Colonic mucosa (tissue), 4 donors: ENCODE measurements at regions not wholly inside any gene's neighbourhood (a gene's known extent, or its start where the extent isn't known, plus 50 kb on each side); places are given as distances from the start of the nearest gene placed in this dataset.

Source experiments
- DNase-seq: peaks from one replicate; pipeline ENCODE4 v3.0.0-alpha.2; 2020
- H3K27ac ChIP-seq: fragments of 200-600 bp; one replicate; pipeline ENCODE4 v1.8.0; 2021
- H3K27me3 ChIP-seq: fragments of 200-600 bp; one replicate; pipeline ENCODE4 v1.8.0; 2021
- H3K36me3 ChIP-seq: fragments of 200-600 bp; one replicate; pipeline ENCODE4 v1.8.0; 2021
- H3K4me1 ChIP-seq: fragments of 200-600 bp; one replicate; pipeline ENCODE4 v1.8.0; 2021; ENCODE audit warnings: mild to moderate bottlenecking
- H3K4me3 ChIP-seq: fragments of 200-600 bp; one replicate; pipeline ENCODE4 v1.8.0; 2021
- H3K9ac ChIP-seq, 2 donors: one replicate each; pipeline ENCODE4 v1.7.0; 2013; ENCODE audit warnings: control low read depth in 2 of 2, low read depth in 2 of 2, low read length in 2 of 2
- H3K9me3 ChIP-seq: fragments of 200-600 bp; one replicate; pipeline ENCODE4 v1.8.0; 2021
- CTCF ChIP-seq: fragments of 200-600 bp; IDR thresholded peaks from one replicate; pipeline ENCODE4 v1.8.0; 2022; ENCODE audit warnings: antibody characterized with exemption, mild to moderate bottlenecking
- intact Hi-C: fragments of 100-400 bp; cut with DNase I; formaldehyde crosslinking; loops from one replicate; pipeline ENCODE4 v1.14.1; 2022
- donor health status: healthy.
- donor health status: DM: no; HTN: no; CAD: no.
- donor health status: DM: no; HTN: no; CAD: no.

GRCh38 chr11:37572491-37573171 is 974.6 kb upstream of the RAG2 start:
- TF ChIP-seq CTCF = no peak
- Histone ChIP-seq H3K9ac (no peak overlapping the region), H3K36me3 (no peaks in the 10 kb centered on the region), H3K4me3 (no peak overlapping the region), H3K27ac (no peak overlapping the region), H3K4me1 (no peaks in the 10 kb centered on the region), H3K27me3 (no peaks in the 10 kb centered on the region), H3K9me3 (no peaks in the 10 kb centered on the region)
- intact Hi-C loops = no loop called here
- no peak for DNase-seq

GRCh38 chr11:37571246-37571645 is 973.2 kb upstream of the RAG2 start:
- Histone ChIP-seq H3K36me3 (no peaks in the 10 kb centered on the region), H3K27ac (no peak overlapping the region), H3K9me3 (no peaks in the 10 kb centered on the region), H3K4me3 (no peak overlapping the region), H3K4me1 (no peaks in the 10 kb centered on the region), H3K27me3 (no peaks in the 10 kb centered on the region), H3K9ac (no peak overlapping the region)
- TF ChIP-seq CTCF = no peak
- intact Hi-C loops = no loop called here
- DNase-seq = no peak

DNA sequence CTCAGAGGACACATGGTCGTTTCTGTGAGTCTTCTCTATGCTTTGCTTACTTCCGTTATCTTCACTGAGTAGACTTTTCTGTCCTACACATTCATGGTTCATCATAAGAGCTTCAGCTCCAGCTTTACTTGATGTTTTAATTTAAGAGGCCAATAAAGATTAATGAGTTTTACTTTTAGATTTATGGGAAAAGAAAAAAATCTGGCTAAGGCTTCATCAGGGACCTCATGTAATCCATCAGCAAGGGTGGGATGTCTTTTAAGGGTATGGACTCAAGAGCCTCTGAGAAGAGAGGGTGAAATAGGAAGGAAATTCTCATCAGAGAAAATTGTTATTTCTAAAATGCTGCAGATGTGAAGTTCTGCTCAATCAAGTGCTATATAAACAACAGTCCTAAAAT is 963.0 kb upstream of the RAG2 start:
- no peak for TF ChIP-seq CTCF

DNA sequence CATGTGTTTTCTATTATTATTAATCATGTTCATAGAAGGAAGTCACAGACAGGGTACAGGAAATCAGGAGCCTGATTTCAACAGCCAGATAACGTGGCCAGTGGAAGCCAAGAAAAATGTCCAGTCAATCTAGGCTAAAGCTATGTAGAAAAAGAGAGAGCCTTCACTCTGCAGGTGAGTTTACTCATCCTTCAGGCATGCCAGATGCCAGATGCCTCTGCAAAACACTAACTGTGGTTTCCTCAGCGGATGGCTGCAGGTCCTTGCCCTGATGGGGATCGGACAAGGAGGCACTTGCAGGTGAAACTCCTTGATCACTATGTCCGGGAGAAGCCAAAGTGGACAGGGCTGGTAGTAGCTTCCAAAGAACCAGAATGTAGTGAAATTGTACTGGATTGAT is 962.3 kb upstream of the RAG2 start:
- intact Hi-C loops = no loop called here
- Histone ChIP-seq H3K4me3 (no peak overlapping the region), H3K27ac (no peak overlapping the region), H3K27me3 (no peaks in the 10 kb centered on the region), H3K36me3 (no peaks in the 10 kb centered on the region), H3K4me1 (no peaks in the 10 kb centered on the region), H3K9ac (no peak overlapping the region), H3K9me3 (no peaks in the 10 kb centered on the region)
- DNase-seq = no peak
- no peak for TF ChIP-seq CTCF

More for the DNA sequence above, 963.0 kb upstream of the RAG2 start:
- no peaks in the 10 kb centered on the region for H3K4me1 ChIP-seq
- no peak for DNase-seq
- H3K36me3 ChIP-seq = no peaks in the 10 kb centered on the region
- no peak overlapping the region for H3K9ac ChIP-seq
- H3K4me3 ChIP-seq = no peak overlapping the region
- intact Hi-C loops = no loop called here
- H3K27me3 ChIP-seq = no peaks in the 10 kb centered on the region
- no peaks in the 10 kb centered on the region for H3K9me3 ChIP-seq
- H3K27ac ChIP-seq = no peak overlapping the region

GRCh38 chr11:37558619-37559210 is 960.7 kb upstream of the RAG2 start:
- H3K9me3 ChIP-seq = no peaks in the 10 kb centered on the region

More at GRCh38 chr11:37558619-37559210, 960.7 kb upstream of the RAG2 start:
- no peak overlapping the region for H3K9ac ChIP-seq
- no peak for DNase-seq
- intact Hi-C loops = no loop called here
- TF ChIP-seq CTCF = no peak
- H3K27me3 ChIP-seq = no peaks in the 10 kb centered on the region
- H3K4me3 ChIP-seq = no peak overlapping the region
- H3K27ac ChIP-seq = no peak overlapping the region
- no peaks in the 10 kb centered on the region for H3K4me1 ChIP-seq
- no peaks in the 10 kb centered on the region for H3K36me3 ChIP-seq
